Muscle of leg (tissue), 3 donors: ENCODE measurements at regions not wholly inside any gene's neighbourhood (a gene's known extent, or its start where the extent isn't known, plus 50 kb on each side); places are given as distances from the start of the nearest gene placed in this dataset.

Experiments
- DNase-seq: peaks from one replicate; pipeline ENCODE4 v3.0.0; 2013
- H3K27ac ChIP-seq: one replicate; pipeline ENCODE4 v1.5.1; 2013; ENCODE audit warnings: mild to moderate bottlenecking, low read length, control low read depth
- H3K27me3 ChIP-seq: one replicate; pipeline ENCODE4 v1.6.1; 2013; ENCODE audit warnings: low read length; ENCODE audit not compliant: control insufficient read depth, insufficient read depth
- H3K36me3 ChIP-seq: one replicate; pipeline ENCODE4 v1.6.1; 2013; ENCODE audit warnings: low read length; ENCODE audit not compliant: control insufficient read depth, insufficient read depth
- H3K4me1 ChIP-seq: one replicate; pipeline ENCODE4 v1.6.1; 2013; ENCODE audit warnings: low read length; ENCODE audit not compliant: control insufficient read depth, insufficient read depth
- H3K4me3 ChIP-seq: one replicate; pipeline ENCODE4 v1.5.1; 2013; ENCODE audit warnings: low read length, control low read depth
- H3K9me3 ChIP-seq: replicated peaks from 2 replicates; pipeline ENCODE4 v1.6.1; 2013; ENCODE audit warnings: low read depth, low read length; ENCODE audit not compliant: control insufficient read depth
- WGBS: methylation state at CpG from one replicate; pipeline ENCODE4 v1.1.5; 2013; ENCODE audit warnings: missing lambda C conversion rate; ENCODE audit not compliant: insufficient coverage; 5-methylcytosine and 5-hydroxymethylcytosine counted together

- 72% methylated on average over 8 of the region's 9 CpGs for WGBS
- no peak for DNase-seq
- no peaks in the 10 kb centered on the region for H3K27me3 ChIP-seq
- peaks cover 31% of the 10 kb centered on the region for H3K4me1 ChIP-seq
- no peak overlapping the region for H3K4me3 ChIP-seq
- no peak overlapping the region for H3K27ac ChIP-seq
- H3K9me3 ChIP-seq = no peaks in the 10 kb centered on the region
- H3K36me3 ChIP-seq = no peaks in the 10 kb centered on the region
Observed at GRCh38 chr10:11393858-11394257, 217.6 kb downstream of the USP6NL start.

GRCh38 chr10:11392776-11393175 is 218.7 kb downstream of the USP6NL start:
- no peaks in the 10 kb centered on the region for H3K36me3 ChIP-seq
- 97% methylated on average over 10 of the region's 10 CpGs for WGBS
- H3K9me3 ChIP-seq = no peaks in the 10 kb centered on the region
- no peak overlapping the region for H3K27ac ChIP-seq
- DNase-seq = no peak
- H3K4me3 ChIP-seq = no peak overlapping the region
- H3K4me1 ChIP-seq = peaks cover 23% of the 10 kb centered on the region
- H3K27me3 ChIP-seq = no peaks in the 10 kb centered on the region

- Histone ChIP-seq H3K36me3 (no peaks in the 10 kb centered on the region), H3K9me3 (no peaks in the 10 kb centered on the region), H3K27ac (no peak overlapping the region), H3K27me3 (no peaks in the 10 kb centered on the region), H3K4me1 (peaks cover 8% of the 10 kb centered on the region), H3K4me3 (no peak overlapping the region)
- WGBS = 79% methylated on average over 4 of the region's 9 CpGs
- no peak for DNase-seq
Observed at GRCh38 chr10:11388996-11389395, 222.5 kb downstream of the USP6NL start.

DNA sequence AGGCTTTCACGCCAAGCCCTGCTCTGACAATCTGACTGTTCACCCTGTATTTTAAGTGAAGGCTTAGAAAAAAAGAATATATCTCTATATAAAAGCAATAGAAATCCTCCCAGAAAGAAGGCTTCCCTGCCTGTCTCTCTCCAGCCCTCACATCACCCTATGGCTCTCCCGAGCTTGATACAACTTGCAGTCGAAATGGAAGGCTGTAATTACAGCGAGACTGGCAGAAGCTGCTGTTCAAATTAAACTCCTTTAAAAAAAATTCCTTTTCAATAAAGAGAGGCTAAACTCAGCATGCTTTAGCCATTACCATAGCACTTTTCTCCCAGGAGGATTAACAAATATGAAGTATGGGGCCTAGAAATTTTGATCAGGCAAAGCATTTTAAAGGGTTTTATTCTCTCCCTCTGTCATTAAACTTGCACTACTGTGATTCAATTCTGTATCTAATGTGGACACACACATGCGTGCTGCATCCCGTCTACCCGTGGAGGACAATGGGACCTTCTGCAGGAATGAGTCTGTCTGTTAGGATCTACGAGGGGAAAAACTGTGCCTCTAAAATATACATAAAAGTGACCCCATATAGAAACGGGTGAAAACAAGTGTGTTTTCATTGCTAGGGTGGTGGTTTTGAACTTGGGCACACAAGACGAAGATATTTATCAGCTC is 223.8 kb downstream of the USP6NL start:
- H3K4me1 ChIP-seq = peaks cover 8% of the 10 kb centered on the region
- no peak overlapping the region for H3K27ac ChIP-seq
- no peak overlapping the region for H3K4me3 ChIP-seq
- DNase-seq = peak; percentile 56
- no CpG with 5 or more reads among the region's 10 CpGs for WGBS
- H3K36me3 ChIP-seq = no peaks in the 10 kb centered on the region
- peaks cover 2% of the 10 kb centered on the region for H3K27me3 ChIP-seq
- H3K9me3 ChIP-seq = no peaks in the 10 kb centered on the region

- no peaks in the 10 kb centered on the region for H3K9me3 ChIP-seq
- no peak overlapping the region for H3K4me3 ChIP-seq
- peaks cover 2% of the 10 kb centered on the region for H3K27me3 ChIP-seq
- peak overlapping the region; percentile 42 for H3K27ac ChIP-seq
- no peaks in the 10 kb centered on the region for H3K36me3 ChIP-seq
- peaks cover 8% of the 10 kb centered on the region for H3K4me1 ChIP-seq
- DNase-seq = no peak
- WGBS = 56% methylated on average over 4 of the region's 9 CpGs
Observed at GRCh38 chr10:11387044-11387443, 224.4 kb downstream of the USP6NL start.
